Lower lobe of right lung (tissue), 2 donors: ENCODE measurements at regions not wholly inside any gene's neighbourhood (a gene's known extent, or its start where the extent isn't known, plus 50 kb on each side); places are given as distances from the start of the nearest gene placed in this dataset.
A peak's percentile ranks its signal among the peaks of the same experiment; 100 is the strongest.

Experiments used
- ATAC-seq, 2 donors: fragments of 200-7000 bp; cut with Tn5 transposase; one replicate each; pipeline ENCODE4 v1.9.1; 2020 to 2022; ENCODE audit warnings: mild to moderate bottlenecking in 2 of 2, moderate library complexity in 2 of 2
- DNase-seq: peaks from one replicate; pipeline ENCODE4 v3.0.0-alpha.2; 2020
- H3K27ac ChIP-seq: fragments of 200-600 bp; one replicate; pipeline ENCODE4 v1.8.0; 2022
- H3K27me3 ChIP-seq: fragments of 200-600 bp; one replicate; pipeline ENCODE4 v1.8.0; 2022; ENCODE audit warnings: low read depth
- H3K36me3 ChIP-seq: fragments of 200-600 bp; one replicate; pipeline ENCODE4 v1.8.0; 2022; ENCODE audit warnings: mild to moderate bottlenecking
- H3K4me1 ChIP-seq: fragments of 200-600 bp; one replicate; pipeline ENCODE4 v1.8.0; 2022
- H3K4me3 ChIP-seq: fragments of 200-600 bp; one replicate; pipeline ENCODE4 v1.8.0; 2022; ENCODE audit warnings: mild to moderate bottlenecking
- H3K9me3 ChIP-seq: fragments of 200-600 bp; one replicate; pipeline ENCODE4 v1.8.0; 2022
- CTCF ChIP-seq: fragments of 200-600 bp; IDR thresholded peaks from one replicate; pipeline ENCODE4 v1.8.0; 2022; ENCODE audit warnings: antibody characterized with exemption, mild to moderate bottlenecking
- intact Hi-C: fragments of 100-400 bp; cut with DNase I; formaldehyde crosslinking; loops from one replicate; pipeline ENCODE4 v1.11.0; 2022
- donor health status: DM: no; HTN: yes; CAD: no; lungs with severe emphysema.

- Histone ChIP-seq H3K27me3 (peaks cover 26% of the 10 kb centered on the region), H3K9me3 (peaks cover 5% of the 10 kb centered on the region), H3K4me1 (no peaks in the 10 kb centered on the region), H3K4me3 (no peak overlapping the region), H3K36me3 (no peaks in the 10 kb centered on the region), H3K27ac (no peak overlapping the region)
- intact Hi-C loops, result no loop called here
- no peak for DNase-seq
- ATAC-seq, result no peak
- no peak for TF ChIP-seq CTCF
Measured at GRCh38 chr1:25104932-25105561, 127.3 kb downstream of the SYF2 start.

GRCh38 chr1:25103164-25103795, 129.0 kb downstream of the SYF2 start:
- TF ChIP-seq CTCF, result no peak
- no peaks in the 10 kb centered on the region for H3K9me3 ChIP-seq
- H3K4me3 ChIP-seq, result no peak overlapping the region
- no peaks in the 10 kb centered on the region for H3K4me1 ChIP-seq
- no peak for DNase-seq
- H3K27ac ChIP-seq, result no peak overlapping the region
- no peaks in the 10 kb centered on the region for H3K36me3 ChIP-seq
- intact Hi-C loops, result no loop called here
- peaks cover 27% of the 10 kb centered on the region for H3K27me3 ChIP-seq
- no peak for ATAC-seq

GRCh38 chr1:25100151-25100833, 132.0 kb downstream of the SYF2 start:
- no peak for TF ChIP-seq CTCF
- Histone ChIP-seq H3K9me3 (no peaks in the 10 kb centered on the region), H3K27ac (no peak overlapping the region), H3K27me3 (peaks cover 12% of the 10 kb centered on the region), H3K36me3 (no peaks in the 10 kb centered on the region), H3K4me1 (no peaks in the 10 kb centered on the region), H3K4me3 (no peak overlapping the region)
- ATAC-seq (no peak), DNase-seq (no peak)
- intact Hi-C loops, result no loop called here

- TF ChIP-seq CTCF, result no peak
- peak; percentile 21 to 23 for ATAC-seq
- H3K27ac ChIP-seq, result no peak overlapping the region
- no peaks in the 10 kb centered on the region for H3K4me1 ChIP-seq
- no peaks in the 10 kb centered on the region for H3K9me3 ChIP-seq
- H3K36me3 ChIP-seq, result no peaks in the 10 kb centered on the region
- no peak for DNase-seq
- peaks cover 12% of the 10 kb centered on the region for H3K27me3 ChIP-seq
- intact Hi-C loops, result no loop called here
- H3K4me3 ChIP-seq, result no peak overlapping the region
Measured at GRCh38 chr1:25099343-25099951, 132.9 kb downstream of the SYF2 start.

- no peak overlapping the region for H3K27ac ChIP-seq
- H3K27me3 ChIP-seq, result peaks cover 12% of the 10 kb centered on the region
- DNase-seq (no peak), ATAC-seq (no peak)
- TF ChIP-seq CTCF, result no peak
- H3K4me3 ChIP-seq, result no peak overlapping the region
- no peaks in the 10 kb centered on the region for H3K36me3 ChIP-seq
- H3K9me3 ChIP-seq, result no peaks in the 10 kb centered on the region
- intact Hi-C loops, result no loop called here
- H3K4me1 ChIP-seq, result no peaks in the 10 kb centered on the region
Measured at GRCh38 chr1:25098717-25099116, 133.6 kb downstream of the SYF2 start.
